WTC11 (cell line): ENCODE measurements at regions not wholly inside any gene's neighbourhood (a gene's known extent, or its start where the extent isn't known, plus 50 kb on each side); places are given as distances from the start of the nearest gene placed in this dataset.

Experiments used
- ATF3 ChIP-seq: sonication (generic); formaldehyde crosslinking; conservative IDR thresholded peaks from 2 replicates; pipeline ENCODE4 v1.8.1; 2022; ENCODE audit warnings: mild to moderate bottlenecking, missing genetic modification reagents
- CREM ChIP-seq: sonication (generic); formaldehyde crosslinking; IDR thresholded peaks from 2 replicates; pipeline ENCODE4 v1.8.1; 2022; ENCODE audit warnings: mild to moderate bottlenecking, missing genetic modification reagents, moderate library complexity
- ETV6 ChIP-seq: sonication (generic); formaldehyde crosslinking; IDR thresholded peaks from 2 replicates; pipeline ENCODE4 v1.8.1; 2022; ENCODE audit warnings: mild to moderate bottlenecking, missing genetic modification reagents
- HMGXB4 ChIP-seq: sonication (generic); formaldehyde crosslinking; IDR thresholded peaks from 2 replicates; pipeline ENCODE4 v1.8.1; 2023; ENCODE audit warnings: mild to moderate bottlenecking, moderate library complexity, missing genetic modification reagents
- NFATC4 ChIP-seq: fragments of 250-450 bp; sonication (Bioruptor Pico); IDR thresholded peaks from 2 replicates; pipeline ENCODE4 v1.9.0; 2021; ENCODE audit warnings: mild to moderate bottlenecking
- NFE2L1 ChIP-seq: sonication (generic); formaldehyde crosslinking; IDR thresholded peaks from 2 replicates; pipeline ENCODE4 v1.8.1; 2023; ENCODE audit warnings: missing genetic modification reagents
- NR1H2 ChIP-seq: sonication (generic); formaldehyde crosslinking; IDR thresholded peaks from 2 replicates; pipeline ENCODE4 v1.9.0; 2021; ENCODE audit warnings: mild to moderate bottlenecking, moderate library complexity, missing genetic modification reagents
- NR3C1 ChIP-seq: sonication (generic); formaldehyde crosslinking; conservative IDR thresholded peaks from 2 replicates; pipeline ENCODE4 v1.8.1; 2023; ENCODE audit warnings: low read depth, mild to moderate bottlenecking, missing genetic modification reagents
- PRDM15 ChIP-seq: sonication (generic); formaldehyde crosslinking; IDR thresholded peaks from 2 replicates; pipeline ENCODE4 v1.8.0; 2022; ENCODE audit warnings: missing genetic modification reagents
- TF ChIP-seq, protein P1 (sequence below): sonication (generic); formaldehyde crosslinking; IDR thresholded peaks from 2 replicates; pipeline ENCODE4 v1.8.0; 2022; ENCODE audit warnings: mild to moderate bottlenecking, missing genetic modification reagents
- TF ChIP-seq, protein P2 (sequence below): sonication (generic); formaldehyde crosslinking; IDR thresholded peaks from 2 replicates; pipeline ENCODE4 v1.8.0; 2023; ENCODE audit warnings: missing genetic modification reagents
- TF ChIP-seq, protein P3 (sequence below): sonication (generic); formaldehyde crosslinking; IDR thresholded peaks from 2 replicates; pipeline ENCODE4 v1.8.1; 2023; ENCODE audit warnings: mild to moderate bottlenecking, missing genetic modification reagents, moderate library complexity
- TF ChIP-seq, protein P4 (sequence below): sonication (generic); formaldehyde crosslinking; IDR thresholded peaks from 2 replicates; pipeline ENCODE4 v1.8.0; 2022; ENCODE audit warnings: mild to moderate bottlenecking, missing genetic modification reagents
- TF ChIP-seq, protein P5 (sequence below): fragments of 250-450 bp; sonication (Bioruptor Pico); IDR thresholded peaks from 2 replicates; pipeline ENCODE4 v1.9.0; 2021; ENCODE audit warnings: mild to moderate bottlenecking
- TF ChIP-seq, protein P6 (sequence below): sonication (generic); formaldehyde crosslinking; IDR thresholded peaks from 2 replicates; pipeline ENCODE4 v1.8.1; 2022; ENCODE audit warnings: low read depth, mild to moderate bottlenecking, moderate library complexity, missing genetic modification reagents, borderline replicate concordance

GRCh38 chr16:73887911-73888310 lies 408.7 kb upstream of the PSMD7 start (continued):
- TF ChIP-seq, protein P1, sequence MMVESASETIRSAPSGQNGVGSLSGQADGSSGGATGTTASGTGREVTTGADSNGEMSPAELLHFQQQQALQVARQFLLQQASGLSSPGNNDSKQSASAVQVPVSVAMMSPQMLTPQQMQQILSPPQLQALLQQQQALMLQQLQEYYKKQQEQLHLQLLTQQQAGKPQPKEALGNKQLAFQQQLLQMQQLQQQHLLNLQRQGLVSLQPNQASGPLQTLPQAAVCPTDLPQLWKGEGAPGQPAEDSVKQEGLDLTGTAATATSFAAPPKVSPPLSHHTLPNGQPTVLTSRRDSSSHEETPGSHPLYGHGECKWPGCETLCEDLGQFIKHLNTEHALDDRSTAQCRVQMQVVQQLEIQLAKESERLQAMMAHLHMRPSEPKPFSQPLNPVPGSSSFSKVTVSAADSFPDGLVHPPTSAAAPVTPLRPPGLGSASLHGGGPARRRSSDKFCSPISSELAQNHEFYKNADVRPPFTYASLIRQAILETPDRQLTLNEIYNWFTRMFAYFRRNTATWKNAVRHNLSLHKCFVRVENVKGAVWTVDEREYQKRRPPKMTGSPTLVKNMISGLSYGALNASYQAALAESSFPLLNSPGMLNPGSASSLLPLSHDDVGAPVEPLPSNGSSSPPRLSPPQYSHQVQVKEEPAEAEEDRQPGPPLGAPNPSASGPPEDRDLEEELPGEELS (CRISPR knock-in tag): no peak
- no peak for TF ChIP-seq NFATC4 (CRISPR knock-in tag)
- TF ChIP-seq, protein P2, sequence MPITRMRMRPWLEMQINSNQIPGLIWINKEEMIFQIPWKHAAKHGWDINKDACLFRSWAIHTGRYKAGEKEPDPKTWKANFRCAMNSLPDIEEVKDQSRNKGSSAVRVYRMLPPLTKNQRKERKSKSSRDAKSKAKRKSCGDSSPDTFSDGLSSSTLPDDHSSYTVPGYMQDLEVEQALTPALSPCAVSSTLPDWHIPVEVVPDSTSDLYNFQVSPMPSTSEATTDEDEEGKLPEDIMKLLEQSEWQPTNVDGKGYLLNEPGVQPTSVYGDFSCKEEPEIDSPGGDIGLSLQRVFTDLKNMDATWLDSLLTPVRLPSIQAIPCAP (CRISPR knock-in tag): no peak
- TF ChIP-seq, protein P3, sequence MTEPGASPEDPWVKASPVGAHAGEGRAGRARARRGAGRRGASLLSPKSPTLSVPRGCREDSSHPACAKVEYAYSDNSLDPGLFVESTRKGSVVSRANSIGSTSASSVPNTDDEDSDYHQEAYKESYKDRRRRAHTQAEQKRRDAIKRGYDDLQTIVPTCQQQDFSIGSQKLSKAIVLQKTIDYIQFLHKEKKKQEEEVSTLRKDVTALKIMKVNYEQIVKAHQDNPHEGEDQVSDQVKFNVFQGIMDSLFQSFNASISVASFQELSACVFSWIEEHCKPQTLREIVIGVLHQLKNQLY (CRISPR knock-in tag): no peak
- TF ChIP-seq HMGXB4 (CRISPR knock-in tag): no peak
- TF ChIP-seq NR3C1 (CRISPR knock-in tag): no peak
- TF ChIP-seq ETV6 (CRISPR knock-in tag): no peak
- TF ChIP-seq ATF3 (CRISPR knock-in tag): no peak
- TF ChIP-seq NFE2L1: no peak
- TF ChIP-seq, protein P4, sequence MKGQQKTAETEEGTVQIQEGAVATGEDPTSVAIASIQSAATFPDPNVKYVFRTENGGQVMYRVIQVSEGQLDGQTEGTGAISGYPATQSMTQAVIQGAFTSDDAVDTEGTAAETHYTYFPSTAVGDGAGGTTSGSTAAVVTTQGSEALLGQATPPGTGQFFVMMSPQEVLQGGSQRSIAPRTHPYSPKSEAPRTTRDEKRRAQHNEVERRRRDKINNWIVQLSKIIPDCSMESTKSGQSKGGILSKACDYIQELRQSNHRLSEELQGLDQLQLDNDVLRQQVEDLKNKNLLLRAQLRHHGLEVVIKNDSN (CRISPR knock-in tag): no peak
- TF ChIP-seq, protein P5, sequence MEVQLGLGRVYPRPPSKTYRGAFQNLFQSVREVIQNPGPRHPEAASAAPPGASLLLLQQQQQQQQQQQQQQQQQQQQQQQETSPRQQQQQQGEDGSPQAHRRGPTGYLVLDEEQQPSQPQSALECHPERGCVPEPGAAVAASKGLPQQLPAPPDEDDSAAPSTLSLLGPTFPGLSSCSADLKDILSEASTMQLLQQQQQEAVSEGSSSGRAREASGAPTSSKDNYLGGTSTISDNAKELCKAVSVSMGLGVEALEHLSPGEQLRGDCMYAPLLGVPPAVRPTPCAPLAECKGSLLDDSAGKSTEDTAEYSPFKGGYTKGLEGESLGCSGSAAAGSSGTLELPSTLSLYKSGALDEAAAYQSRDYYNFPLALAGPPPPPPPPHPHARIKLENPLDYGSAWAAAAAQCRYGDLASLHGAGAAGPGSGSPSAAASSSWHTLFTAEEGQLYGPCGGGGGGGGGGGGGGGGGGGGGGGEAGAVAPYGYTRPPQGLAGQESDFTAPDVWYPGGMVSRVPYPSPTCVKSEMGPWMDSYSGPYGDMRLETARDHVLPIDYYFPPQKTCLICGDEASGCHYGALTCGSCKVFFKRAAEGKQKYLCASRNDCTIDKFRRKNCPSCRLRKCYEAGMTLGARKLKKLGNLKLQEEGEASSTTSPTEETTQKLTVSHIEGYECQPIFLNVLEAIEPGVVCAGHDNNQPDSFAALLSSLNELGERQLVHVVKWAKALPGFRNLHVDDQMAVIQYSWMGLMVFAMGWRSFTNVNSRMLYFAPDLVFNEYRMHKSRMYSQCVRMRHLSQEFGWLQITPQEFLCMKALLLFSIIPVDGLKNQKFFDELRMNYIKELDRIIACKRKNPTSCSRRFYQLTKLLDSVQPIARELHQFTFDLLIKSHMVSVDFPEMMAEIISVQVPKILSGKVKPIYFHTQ: no peak
- no peak for TF ChIP-seq PRDM15 (CRISPR knock-in tag)
- TF ChIP-seq, protein P6, sequence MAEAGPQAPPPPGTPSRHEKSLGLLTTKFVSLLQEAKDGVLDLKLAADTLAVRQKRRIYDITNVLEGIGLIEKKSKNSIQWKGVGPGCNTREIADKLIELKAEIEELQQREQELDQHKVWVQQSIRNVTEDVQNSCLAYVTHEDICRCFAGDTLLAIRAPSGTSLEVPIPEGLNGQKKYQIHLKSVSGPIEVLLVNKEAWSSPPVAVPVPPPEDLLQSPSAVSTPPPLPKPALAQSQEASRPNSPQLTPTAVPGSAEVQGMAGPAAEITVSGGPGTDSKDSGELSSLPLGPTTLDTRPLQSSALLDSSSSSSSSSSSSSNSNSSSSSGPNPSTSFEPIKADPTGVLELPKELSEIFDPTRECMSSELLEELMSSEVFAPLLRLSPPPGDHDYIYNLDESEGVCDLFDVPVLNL: no peak
- TF ChIP-seq NR1H2 (CRISPR knock-in tag): no peak
- TF ChIP-seq CREM (CRISPR knock-in tag): no peak
